RWPE2 (cell line): ENCODE measurements at regions not wholly inside any gene's neighbourhood (a gene's known extent, or its start where the extent isn't known, plus 50 kb on each side); places are given as distances from the start of the nearest gene placed in this dataset.

Experiments
- ATAC-seq: fragments of 200-7000 bp; cut with Tn5 transposase; 3 replicates; pipeline ENCODE4 v1.9.1; 2021; ENCODE audit warnings: low read depth
- DNase-seq: peaks from one replicate; pipeline ENCODE4 v3.0.0-alpha.2; 2020; ENCODE audit warnings: low spot score
- H3K27ac ChIP-seq: fragments of 450-650 bp; 2 replicates; pipeline ENCODE4 v1.5.1; 2017; ENCODE audit warnings: mild to moderate bottlenecking; ENCODE audit not compliant: poor library complexity, severe bottlenecking
- H3K27me3 ChIP-seq: fragments of 250-450 bp; sonication (Bioruptor Pico); 2 replicates; pipeline ENCODE4 v1.5.1; 2021; ENCODE audit warnings: mild to moderate bottlenecking, moderate library complexity; ENCODE audit not compliant: insufficient read depth, poor library complexity, severe bottlenecking
- H3K36me3 ChIP-seq: fragments of 250-450 bp; sonication (Bioruptor Pico); 2 replicates; pipeline ENCODE4 v1.5.1; 2020; ENCODE audit warnings: low read depth, mild to moderate bottlenecking, moderate library complexity
- H3K4me1 ChIP-seq: fragments of 250-450 bp; sonication (Bioruptor Pico); 2 replicates; pipeline ENCODE4 v1.5.1; 2021; ENCODE audit warnings: mild to moderate bottlenecking, moderate library complexity; ENCODE audit not compliant: insufficient read depth, poor library complexity, severe bottlenecking
- H3K4me3 ChIP-seq: fragments of 250-450 bp; sonication (Bioruptor Pico); 2 replicates; pipeline ENCODE4 v1.5.1; 2021; ENCODE audit warnings: mild to moderate bottlenecking, moderate library complexity; ENCODE audit not compliant: severe bottlenecking
- H3K9me3 ChIP-seq: fragments of 250-450 bp; sonication (Bioruptor Pico); 2 replicates; pipeline ENCODE4 v1.5.1; 2021; ENCODE audit warnings: mild to moderate bottlenecking, moderate library complexity; ENCODE audit not compliant: severe bottlenecking
- CTCF ChIP-seq: fragments of 450-650 bp; IDR thresholded peaks from one replicate; pipeline ENCODE4 v1.5.1; 2017; ENCODE audit warnings: mild to moderate bottlenecking, moderate library complexity; ENCODE audit not compliant: poor library complexity, severe bottlenecking

- H3K36me3 ChIP-seq = no peaks in the 10 kb centered on the region
- no peaks in the 10 kb centered on the region for H3K4me1 ChIP-seq
- no peak for TF ChIP-seq CTCF
- H3K9me3 ChIP-seq = no peaks in the 10 kb centered on the region
- no peak for DNase-seq
- no peak overlapping the region for H3K27ac ChIP-seq
- ATAC-seq = no peak
- H3K27me3 ChIP-seq = no peaks in the 10 kb centered on the region
- no peak overlapping the region for H3K4me3 ChIP-seq
These were observed 207.3 kb downstream of the DLEU7 start for GRCh38 chr13:50636007-50636704.

DNA sequence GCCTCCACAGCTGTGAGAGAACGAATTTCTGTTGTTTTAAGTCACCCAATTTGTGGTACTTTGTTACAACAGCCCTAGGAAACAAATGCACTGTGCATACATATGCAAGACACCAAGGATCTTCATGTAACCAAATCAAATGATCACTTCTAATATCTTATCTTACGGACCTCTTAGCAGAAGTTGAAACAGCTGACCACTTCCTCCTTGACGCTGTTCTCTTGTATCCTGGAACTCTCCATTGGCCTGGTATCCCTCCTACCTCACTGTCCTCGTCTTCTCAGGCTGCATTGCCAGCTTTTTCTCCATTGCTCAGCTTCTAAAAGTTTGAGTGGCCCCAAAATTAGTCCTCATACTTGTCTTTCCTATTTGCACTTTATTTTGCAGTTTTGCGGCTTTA is 200.4 kb downstream of the DLEU7 start:
- no peak for ATAC-seq
- H3K9me3 ChIP-seq = no peaks in the 10 kb centered on the region
- no peak for TF ChIP-seq CTCF
- no peaks in the 10 kb centered on the region for H3K36me3 ChIP-seq
- no peaks in the 10 kb centered on the region for H3K27me3 ChIP-seq
- no peak overlapping the region for H3K4me3 ChIP-seq
- no peak for DNase-seq
- H3K27ac ChIP-seq = peak overlapping the region; percentile 81
- H3K4me1 ChIP-seq = peaks cover 18% of the 10 kb centered on the region

GRCh38 chr13:50644081-50644871 is 199.2 kb downstream of the DLEU7 start:
- TF ChIP-seq CTCF = no peak
- Histone ChIP-seq H3K27ac (peak overlapping the region; percentile 81), H3K9me3 (no peaks in the 10 kb centered on the region), H3K27me3 (no peaks in the 10 kb centered on the region), H3K4me3 (no peak overlapping the region), H3K36me3 (no peaks in the 10 kb centered on the region), H3K4me1 (peaks cover 18% of the 10 kb centered on the region)
- peak; percentile 78 for DNase-seq
- peak; percentile 92 for ATAC-seq

DNA sequence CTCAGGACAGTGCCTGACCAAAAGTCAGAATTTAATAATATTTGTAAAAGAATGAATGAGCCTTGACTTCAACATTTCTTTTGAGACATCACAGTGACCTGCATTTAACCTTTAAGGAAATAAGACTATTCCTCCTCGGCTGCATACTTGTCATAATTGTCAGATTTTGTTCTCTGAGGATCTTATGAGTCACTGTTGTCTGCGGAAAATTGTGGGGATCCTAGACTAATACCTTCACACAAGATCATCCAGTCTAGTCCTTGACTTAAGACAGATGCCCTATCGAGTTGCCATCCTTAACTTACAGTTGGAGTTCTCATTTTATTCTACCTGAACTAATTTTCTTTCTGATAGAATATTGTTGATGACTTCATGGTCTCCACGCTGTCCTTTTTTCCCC is 198.4 kb downstream of the DLEU7 start:
- H3K27me3 ChIP-seq = no peaks in the 10 kb centered on the region
- H3K36me3 ChIP-seq = no peaks in the 10 kb centered on the region
- no peak for TF ChIP-seq CTCF
- peak; percentile 87 for ATAC-seq
- no peaks in the 10 kb centered on the region for H3K9me3 ChIP-seq
- H3K4me1 ChIP-seq = peaks cover 18% of the 10 kb centered on the region
- no peak for DNase-seq
- H3K27ac ChIP-seq = peak overlapping the region; percentile 81
- no peak overlapping the region for H3K4me3 ChIP-seq

DNA sequence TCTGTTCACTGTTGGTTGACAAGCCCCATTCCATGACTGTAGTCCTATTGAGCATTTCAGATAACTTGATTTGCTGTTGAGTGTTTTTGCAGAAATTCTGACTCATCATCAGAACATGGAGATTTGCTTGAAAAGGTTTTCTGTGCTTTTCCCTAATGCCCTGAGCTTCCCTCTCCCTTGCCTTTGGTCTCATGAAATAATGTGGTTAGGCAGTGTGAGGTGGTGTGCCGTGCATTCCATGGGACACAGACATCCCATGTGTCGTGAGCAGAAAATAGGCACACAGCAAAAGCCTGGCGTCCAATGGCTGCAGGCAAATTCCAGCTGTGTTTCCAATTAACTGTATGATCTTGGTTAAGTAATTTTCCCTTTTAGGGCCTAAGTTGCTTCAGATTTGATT is 197.4 kb downstream of the DLEU7 start:
- peak overlapping the region; percentile 81 for H3K27ac ChIP-seq
- ATAC-seq = no peak
- no peak for TF ChIP-seq CTCF
- DNase-seq = no peak
- peaks cover 18% of the 10 kb centered on the region for H3K4me1 ChIP-seq
- no peaks in the 10 kb centered on the region for H3K9me3 ChIP-seq
- H3K36me3 ChIP-seq = no peaks in the 10 kb centered on the region
- H3K27me3 ChIP-seq = no peaks in the 10 kb centered on the region
- H3K4me3 ChIP-seq = no peak overlapping the region
